Spleen (tissue), 7 donors: ENCODE measurements at regions not wholly inside any gene's neighbourhood (a gene's known extent, or its start where the extent isn't known, plus 50 kb on each side); places are given as distances from the start of the nearest gene placed in this dataset.

ENCODE experiments used
- POLR2A ChIP-seq, 3 donors: fragments of 450-650 bp; IDR thresholded peaks; one replicate each; pipeline ENCODE4 v1.5.1; 2017; ENCODE audit warnings: antibody characterized with exemption in 3 of 3, mild to moderate bottlenecking in 1 of 3
- POLR2AphosphoS5 ChIP-seq, 3 donors: sonication (generic); formaldehyde crosslinking; IDR thresholded peaks; one replicate each; pipeline ENCODE4 v1.5.1; 2017; ENCODE audit warnings: antibody characterized with exemption in 3 of 3
- TF ChIP-seq, protein P1 (sequence below), 11 experiments: fragments of 200-600 bp in 7 of 11; fragments of 450-650 bp in 4 of 11; sonication (generic) in 4 of 11; IDR thresholded peaks in 8 of 11; conservative IDR thresholded peaks in 3 of 11; 1 replicate in 7 of 11; 2 replicates in 4 of 11; pipeline versions ENCODE4 v1.4.0 to v1.8.0; 2016 to 2021; ENCODE audit warnings: antibody characterized with exemption in 11 of 11, inconsistent platforms in 4 of 11, mild to moderate bottlenecking in 1 of 11
- donor health status: DM: no; HTN: no; CAD: no; lungs with moderate emphysema.
- donor health status: DM: no; HTN: no; CAD: no.
- donor health status: DM: no; HTN: no; CAD: no.

DNA sequence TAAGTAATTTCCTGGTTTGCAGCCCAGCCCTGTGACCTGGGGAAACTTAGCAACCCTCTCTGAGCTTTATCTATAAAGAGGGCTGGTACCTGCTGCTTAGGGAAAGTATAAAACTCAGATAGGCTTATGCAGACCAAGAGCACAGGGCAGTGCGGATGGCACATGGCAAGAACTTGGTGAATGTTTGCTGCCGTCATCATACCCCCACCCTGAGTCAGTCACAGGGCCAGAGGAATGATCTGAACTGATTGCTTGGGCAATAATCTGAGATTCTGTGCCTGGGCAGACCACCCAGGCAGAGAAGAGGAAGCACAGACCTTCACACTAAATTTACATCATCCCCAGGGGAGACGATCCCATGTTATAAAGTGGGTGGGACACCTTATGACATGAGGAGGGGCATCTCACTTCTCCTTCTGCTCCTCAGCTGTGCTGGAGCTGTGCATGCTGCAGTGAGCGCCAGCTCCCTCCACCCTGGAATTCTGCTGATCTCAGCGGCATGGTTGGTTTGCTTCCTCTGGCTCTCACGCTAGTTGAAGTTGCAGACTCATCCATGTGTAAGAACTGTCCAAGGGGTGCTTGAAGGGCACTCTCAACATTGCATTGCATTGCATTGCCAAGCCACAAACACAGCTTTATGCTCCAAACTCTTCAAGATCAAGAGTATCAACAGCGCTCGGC lies 197.1 kb downstream of the AJAP1 start:
- TF ChIP-seq, protein P1, sequence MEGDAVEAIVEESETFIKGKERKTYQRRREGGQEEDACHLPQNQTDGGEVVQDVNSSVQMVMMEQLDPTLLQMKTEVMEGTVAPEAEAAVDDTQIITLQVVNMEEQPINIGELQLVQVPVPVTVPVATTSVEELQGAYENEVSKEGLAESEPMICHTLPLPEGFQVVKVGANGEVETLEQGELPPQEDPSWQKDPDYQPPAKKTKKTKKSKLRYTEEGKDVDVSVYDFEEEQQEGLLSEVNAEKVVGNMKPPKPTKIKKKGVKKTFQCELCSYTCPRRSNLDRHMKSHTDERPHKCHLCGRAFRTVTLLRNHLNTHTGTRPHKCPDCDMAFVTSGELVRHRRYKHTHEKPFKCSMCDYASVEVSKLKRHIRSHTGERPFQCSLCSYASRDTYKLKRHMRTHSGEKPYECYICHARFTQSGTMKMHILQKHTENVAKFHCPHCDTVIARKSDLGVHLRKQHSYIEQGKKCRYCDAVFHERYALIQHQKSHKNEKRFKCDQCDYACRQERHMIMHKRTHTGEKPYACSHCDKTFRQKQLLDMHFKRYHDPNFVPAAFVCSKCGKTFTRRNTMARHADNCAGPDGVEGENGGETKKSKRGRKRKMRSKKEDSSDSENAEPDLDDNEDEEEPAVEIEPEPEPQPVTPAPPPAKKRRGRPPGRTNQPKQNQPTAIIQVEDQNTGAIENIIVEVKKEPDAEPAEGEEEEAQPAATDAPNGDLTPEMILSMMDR (IDR thresholded peaks at IDR 0.05 in 8 of 11, conservative IDR thresholded peaks at IDR 0.05 in 3 of 11) = no peak
- TF ChIP-seq POLR2AphosphoS5 (IDR thresholded peaks at IDR 0.05) (no peak), POLR2A (IDR thresholded peaks at IDR 0.05) (no peak)
